GM10266 (cell line): ENCODE measurements at regions not wholly inside any gene's neighbourhood (a gene's known extent, or its start where the extent isn't known, plus 50 kb on each side); places are given as distances from the start of the nearest gene placed in this dataset.

Source experiments
- DNase-seq: peaks from one replicate; pipeline ENCODE4 v3.0.0; 2012; ENCODE audit errors: extremely low spot score
- TF ChIP-seq, protein P1 (sequence below): IDR thresholded peaks from 2 replicates; pipeline ENCODE4 v1.5.1; 2012; ENCODE audit warnings: mild to moderate bottlenecking, low read depth; ENCODE audit not compliant: control insufficient read depth, insufficient read depth; ENCODE audit errors: missing control alignments

DNA sequence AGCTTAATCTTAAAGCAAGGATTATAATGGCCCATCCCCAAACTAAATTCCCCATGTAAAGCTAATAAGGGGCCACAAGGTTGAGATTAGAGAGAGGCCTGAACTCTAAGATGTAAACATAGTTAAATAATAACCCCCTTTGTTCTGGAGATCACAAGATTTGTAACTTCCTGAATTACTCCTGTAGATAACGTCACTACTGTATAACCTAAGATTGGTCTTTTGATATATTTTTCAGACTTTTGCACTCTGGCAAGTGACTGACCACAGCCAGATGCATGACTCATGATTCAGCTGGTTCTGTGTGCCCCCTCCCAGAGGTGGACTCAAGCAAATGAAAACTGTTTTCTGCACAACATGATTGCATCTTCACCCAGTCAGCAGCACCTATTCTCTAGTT lies 686.0 kb upstream of the DDX18 start:
- no peak for DNase-seq
- TF ChIP-seq, protein P1, sequence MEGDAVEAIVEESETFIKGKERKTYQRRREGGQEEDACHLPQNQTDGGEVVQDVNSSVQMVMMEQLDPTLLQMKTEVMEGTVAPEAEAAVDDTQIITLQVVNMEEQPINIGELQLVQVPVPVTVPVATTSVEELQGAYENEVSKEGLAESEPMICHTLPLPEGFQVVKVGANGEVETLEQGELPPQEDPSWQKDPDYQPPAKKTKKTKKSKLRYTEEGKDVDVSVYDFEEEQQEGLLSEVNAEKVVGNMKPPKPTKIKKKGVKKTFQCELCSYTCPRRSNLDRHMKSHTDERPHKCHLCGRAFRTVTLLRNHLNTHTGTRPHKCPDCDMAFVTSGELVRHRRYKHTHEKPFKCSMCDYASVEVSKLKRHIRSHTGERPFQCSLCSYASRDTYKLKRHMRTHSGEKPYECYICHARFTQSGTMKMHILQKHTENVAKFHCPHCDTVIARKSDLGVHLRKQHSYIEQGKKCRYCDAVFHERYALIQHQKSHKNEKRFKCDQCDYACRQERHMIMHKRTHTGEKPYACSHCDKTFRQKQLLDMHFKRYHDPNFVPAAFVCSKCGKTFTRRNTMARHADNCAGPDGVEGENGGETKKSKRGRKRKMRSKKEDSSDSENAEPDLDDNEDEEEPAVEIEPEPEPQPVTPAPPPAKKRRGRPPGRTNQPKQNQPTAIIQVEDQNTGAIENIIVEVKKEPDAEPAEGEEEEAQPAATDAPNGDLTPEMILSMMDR, result no peak

DNA sequence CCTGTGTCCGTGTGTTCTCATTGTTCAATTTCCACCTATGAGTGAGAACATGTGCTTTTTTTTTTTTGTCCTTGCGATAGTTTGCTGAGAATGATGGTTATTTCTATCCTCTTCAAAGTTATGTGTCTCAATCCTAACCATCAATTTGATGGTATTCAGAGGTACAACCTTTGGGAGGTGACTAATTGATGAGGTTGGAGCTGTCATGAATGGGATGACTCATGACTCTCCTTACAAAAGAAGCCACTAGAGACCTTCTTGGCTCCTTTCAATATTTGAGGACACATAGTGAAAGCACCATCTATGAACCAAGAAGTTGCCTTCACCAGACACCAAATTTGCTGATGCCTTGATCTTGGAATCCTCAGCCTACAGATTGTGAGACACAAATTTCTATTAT lies 677.1 kb upstream of the DDX18 start:
- TF ChIP-seq, protein P1, result no peak

DNA sequence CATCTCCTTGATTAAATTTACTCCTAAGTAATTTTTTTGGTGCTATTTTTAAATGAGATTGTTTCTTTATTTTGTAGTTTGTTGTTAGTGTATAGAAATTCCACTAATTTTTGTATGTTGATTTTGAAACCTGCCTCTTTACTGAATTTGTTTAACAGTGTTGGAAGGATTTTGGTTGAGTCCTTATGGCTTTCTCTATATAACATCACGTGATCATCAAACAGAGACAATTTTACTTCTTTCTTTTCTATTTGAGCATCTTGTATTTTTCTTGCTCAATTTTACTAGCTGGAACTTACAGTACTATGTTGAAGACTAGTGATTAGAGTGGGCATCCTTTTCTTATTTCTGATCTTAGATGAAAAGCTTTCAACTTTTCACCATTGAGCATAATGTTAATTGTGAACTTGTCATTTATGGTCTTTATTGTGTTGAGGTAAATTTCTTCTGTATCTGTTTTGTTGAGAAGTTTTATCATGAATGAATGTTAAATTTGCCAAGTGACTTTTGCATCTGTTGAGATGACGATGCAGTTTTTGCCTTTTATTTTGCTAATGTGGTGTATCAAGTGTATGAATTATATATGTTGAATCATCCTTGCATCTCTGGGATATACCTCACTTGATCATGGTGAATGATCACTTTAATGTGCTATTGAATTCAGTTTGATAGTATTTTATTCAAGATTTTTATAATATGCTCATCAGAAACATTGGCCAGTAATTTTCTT lies 645.3 kb upstream of the DDX18 start:
- TF ChIP-seq, protein P1, result no peak
- no peak for DNase-seq

More for the DNA sequence above, 677.1 kb upstream of the DDX18 start:
- no peak for DNase-seq

DNA sequence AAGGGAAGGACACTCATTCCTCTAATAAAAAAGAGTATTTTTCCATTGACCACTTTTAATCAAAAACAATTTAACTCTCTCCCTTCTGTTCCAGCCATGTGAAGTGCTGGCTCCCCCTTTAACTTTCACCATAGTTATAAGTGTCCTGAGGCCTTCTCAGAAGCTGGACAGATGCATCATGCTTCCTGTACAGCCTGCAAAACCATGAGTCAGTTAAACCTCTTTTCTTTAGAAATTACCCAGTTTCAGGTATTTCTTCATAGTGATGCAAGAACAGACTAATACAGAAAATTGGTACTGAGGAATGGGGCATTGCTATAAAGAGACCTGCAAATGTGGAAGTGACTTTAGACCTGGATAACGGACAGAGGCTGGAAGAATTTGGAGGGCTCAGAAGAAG lies 643.6 kb upstream of the DDX18 start:
- TF ChIP-seq, protein P1, result no peak
- no peak for DNase-seq

GRCh38 chr2:117179405-117179804 lies 635.1 kb upstream of the DDX18 start:
- no peak for DNase-seq
- TF ChIP-seq, protein P1, result no peak

GRCh38 chr2:117190856-117191559 lies 623.5 kb upstream of the DDX18 start:
- DNase-seq, result no peak
- TF ChIP-seq, protein P1, result no peak

- TF ChIP-seq, protein P1, result no peak
- no peak for DNase-seq
Measured at GRCh38 chr2:117195381-117195780, 619.1 kb upstream of the DDX18 start.
